Suprapubic skin (tissue), 4 donors: ENCODE measurements at regions not wholly inside any gene's neighbourhood (a gene's known extent, or its start where the extent isn't known, plus 50 kb on each side); places are given as distances from the start of the nearest gene placed in this dataset.

Experiments
- CTCF ChIP-seq, 2 donors: fragments of 200-600 bp in 1 of 2; fragments of 450-650 bp in 1 of 2; sonication (generic) in 1 of 2; IDR thresholded peaks; one replicate each; pipeline ENCODE4 v1.5.1; 2016 to 2019; ENCODE audit warnings: antibody characterized with exemption in 2 of 2, mild to moderate bottlenecking in 1 of 2, moderate library complexity in 1 of 2
- POLR2A ChIP-seq, 2 donors: fragments of 450-650 bp; IDR thresholded peaks; one replicate each; pipeline ENCODE4 v1.6.1; 2017; ENCODE audit warnings: antibody characterized with exemption in 2 of 2, mild to moderate bottlenecking in 2 of 2, moderate library complexity in 2 of 2
- POLR2AphosphoS5 ChIP-seq, 3 donors: sonication (generic); formaldehyde crosslinking; IDR thresholded peaks; one replicate each; pipeline ENCODE4 v1.6.1; 2017; ENCODE audit warnings: antibody characterized with exemption in 3 of 3

- TF ChIP-seq POLR2A (IDR thresholded peaks at IDR 0.05) (no peak), POLR2AphosphoS5 (IDR thresholded peaks at IDR 0.05) (no peak), CTCF (IDR thresholded peaks at IDR 0.05) (no peak)
Measured at GRCh38 chr17:13862346-13862745, 207.0 kb upstream of the COX10 start.
